DOHH2 (cell line): ENCODE measurements at regions not wholly inside any gene's neighbourhood (a gene's known extent, or its start where the extent isn't known, plus 50 kb on each side); places are given as distances from the start of the nearest gene placed in this dataset.

ENCODE experiments used
- EZH2phosphoT487 ChIP-seq: fragments of 200-600 bp; sonication (generic); IDR thresholded peaks from 2 replicates; pipeline ENCODE4 v1.6.1; 2017; ENCODE audit warnings: borderline replicate concordance, mild to moderate bottlenecking, antibody characterized with exemption, low read length, moderate library complexity, mixed read lengths
- TF ChIP-seq, protein P1 (sequence below): fragments of 200-600 bp; sonication (generic); IDR thresholded peaks from one replicate; pipeline ENCODE4 v1.5.1; 2014; ENCODE audit warnings: antibody characterized with exemption, mild to moderate bottlenecking, low read depth, low read length; ENCODE audit not compliant: poor library complexity, severe bottlenecking

- TF ChIP-seq EZH2phosphoT487 = no peak
- TF ChIP-seq, protein P1, sequence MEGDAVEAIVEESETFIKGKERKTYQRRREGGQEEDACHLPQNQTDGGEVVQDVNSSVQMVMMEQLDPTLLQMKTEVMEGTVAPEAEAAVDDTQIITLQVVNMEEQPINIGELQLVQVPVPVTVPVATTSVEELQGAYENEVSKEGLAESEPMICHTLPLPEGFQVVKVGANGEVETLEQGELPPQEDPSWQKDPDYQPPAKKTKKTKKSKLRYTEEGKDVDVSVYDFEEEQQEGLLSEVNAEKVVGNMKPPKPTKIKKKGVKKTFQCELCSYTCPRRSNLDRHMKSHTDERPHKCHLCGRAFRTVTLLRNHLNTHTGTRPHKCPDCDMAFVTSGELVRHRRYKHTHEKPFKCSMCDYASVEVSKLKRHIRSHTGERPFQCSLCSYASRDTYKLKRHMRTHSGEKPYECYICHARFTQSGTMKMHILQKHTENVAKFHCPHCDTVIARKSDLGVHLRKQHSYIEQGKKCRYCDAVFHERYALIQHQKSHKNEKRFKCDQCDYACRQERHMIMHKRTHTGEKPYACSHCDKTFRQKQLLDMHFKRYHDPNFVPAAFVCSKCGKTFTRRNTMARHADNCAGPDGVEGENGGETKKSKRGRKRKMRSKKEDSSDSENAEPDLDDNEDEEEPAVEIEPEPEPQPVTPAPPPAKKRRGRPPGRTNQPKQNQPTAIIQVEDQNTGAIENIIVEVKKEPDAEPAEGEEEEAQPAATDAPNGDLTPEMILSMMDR = no peak
Observed at GRCh38 chr10:15445006-15445390, 73.9 kb upstream of the FAM171A1 start.
